CD14-positive monocyte (primary cell): ENCODE measurements at regions not wholly inside any gene's neighbourhood (a gene's known extent, or its start where the extent isn't known, plus 50 kb on each side); places are given as distances from the start of the nearest gene placed in this dataset.

Experiments
- DNase-seq, 3 donors: peaks; one replicate each; pipeline ENCODE4 v3.0.0-alpha.2; 2011 to 2022
- H2AFZ ChIP-seq: 2 replicates; pipeline ENCODE4 v1.6.0; 2012; ENCODE audit warnings: mild to moderate bottlenecking, low read depth, low read length, inconsistent platforms; ENCODE audit not compliant: insufficient read depth, poor library complexity, severe bottlenecking
- H3K27ac ChIP-seq, 2 donors: 1 replicate in 1 of 2; 2 replicates in 1 of 2; pipeline ENCODE4 v1.5.1; 2012 to 2013; ENCODE audit warnings: low read length in 2 of 2, control low read depth in 1 of 2, inconsistent platforms in 1 of 2, low read depth in 1 of 2, mild to moderate bottlenecking in 1 of 2
- H3K27me3 ChIP-seq, 2 donors: one replicate each; pipeline versions ENCODE4 v1.6.0 to v1.6.1; 2011 to 2013; ENCODE audit warnings: low read length in 2 of 2; ENCODE audit not compliant: control insufficient read depth in 2 of 2, insufficient read depth in 2 of 2
- H3K36me3 ChIP-seq, 2 donors: replicated peaks in 1 of 2; 1 replicate in 1 of 2; 2 replicates in 1 of 2; pipeline versions ENCODE4 v1.5.1 to v1.6.1; 2012 to 2013; ENCODE audit warnings: low read length in 2 of 2, control low read depth in 1 of 2, inconsistent platforms in 1 of 2, mild to moderate bottlenecking in 1 of 2; ENCODE audit not compliant: insufficient read depth in 2 of 2, control insufficient read depth in 1 of 2
- H3K4me1 ChIP-seq, 2 donors: 1 replicate in 1 of 2; 2 replicates in 1 of 2; pipeline versions ENCODE4 v1.5.1 to v1.6.1; 2012 to 2013; ENCODE audit warnings: low read length in 2 of 2, control low read depth in 1 of 2, inconsistent platforms in 1 of 2, mild to moderate bottlenecking in 1 of 2, moderate library complexity in 1 of 2; ENCODE audit not compliant: insufficient read depth in 2 of 2, control insufficient read depth in 1 of 2
- H3K4me2 ChIP-seq: replicated peaks from 2 replicates; pipeline ENCODE3; 2012; ENCODE audit warnings: low read length, moderate library complexity, mild to moderate bottlenecking; ENCODE audit not compliant: poor library complexity, severe bottlenecking; ENCODE audit errors: extremely low read depth
- H3K4me3 ChIP-seq, 3 experiments: fragments of 200-600 bp in 1 of 3; sonication (generic) in 1 of 3; replicated peaks in 1 of 3; 1 replicate in 2 of 3; 2 replicates in 1 of 3; pipeline ENCODE4 v1.5.1; 2011 to 2013; ENCODE audit warnings: low read length in 3 of 3, mild to moderate bottlenecking in 3 of 3, control low read depth in 2 of 3, low read depth in 2 of 3, inconsistent platforms in 1 of 3, moderate library complexity in 1 of 3
- H3K79me2 ChIP-seq: 2 replicates; pipeline ENCODE4 v1.6.0; 2012; ENCODE audit warnings: mild to moderate bottlenecking, control low read depth, inconsistent platforms, low read length, moderate library complexity; ENCODE audit not compliant: insufficient read depth
- H3K9ac ChIP-seq: 2 replicates; pipeline ENCODE4 v1.6.0; 2017; ENCODE audit warnings: low read length, mild to moderate bottlenecking; ENCODE audit not compliant: insufficient read depth, poor library complexity, severe bottlenecking
- H3K9me3 ChIP-seq, 2 donors: replicated peaks in 1 of 2; 1 replicate in 1 of 2; 2 replicates in 1 of 2; pipeline versions ENCODE4 v1.5.1 to v1.6.1; 2012 to 2013; ENCODE audit warnings: low read length in 2 of 2, control low read depth in 1 of 2; ENCODE audit not compliant: control insufficient read depth in 1 of 2, insufficient read depth in 1 of 2
- H4K20me1 ChIP-seq: 2 replicates; pipeline ENCODE4 v1.6.0; 2012; ENCODE audit warnings: mild to moderate bottlenecking, low read length, control low read depth, moderate library complexity; ENCODE audit not compliant: insufficient read depth
- H3K27ac Mint-ChIP-seq, 7 donors: one replicate each; pipeline ENCODE4 v1.8.0; 2020; ENCODE audit warnings: mild to moderate bottlenecking in 7 of 7, mixed read lengths in 7 of 7, moderate library complexity in 6 of 7, inconsistent platforms in 2 of 7
- H3K27me3 Mint-ChIP-seq, 3 donors: one replicate each; pipeline ENCODE4 v1.8.0; 2021 to 2022; ENCODE audit warnings: low read depth in 3 of 3, mild to moderate bottlenecking in 3 of 3, mixed read lengths in 3 of 3, moderate library complexity in 3 of 3, inconsistent platforms in 1 of 3
- H3K36me3 Mint-ChIP-seq, 2 donors: one replicate each; pipeline ENCODE4 v1.8.0; 2020; ENCODE audit warnings: mixed read lengths in 2 of 2, inconsistent platforms in 1 of 2, mild to moderate bottlenecking in 1 of 2
- H3K4me1 Mint-ChIP-seq: one replicate; pipeline ENCODE4 v1.8.0; 2020; ENCODE audit warnings: mild to moderate bottlenecking, mixed read lengths
- H3K4me3 Mint-ChIP-seq, 2 donors: one replicate each; pipeline ENCODE4 v1.8.0; 2020; ENCODE audit warnings: mild to moderate bottlenecking in 2 of 2, mixed read lengths in 2 of 2, moderate library complexity in 1 of 2
- H3K9me3 Mint-ChIP-seq, 7 donors: one replicate each; pipeline ENCODE4 v1.8.0; 2020 to 2022; ENCODE audit warnings: mixed read lengths in 7 of 7, mild to moderate bottlenecking in 6 of 7, moderate library complexity in 6 of 7, inconsistent platforms in 2 of 7
- WGBS: methylation state at CpG from one replicate; pipeline ENCODE4 v1.1.5; 2013; ENCODE audit warnings: missing lambda C conversion rate; ENCODE audit not compliant: insufficient coverage; 5-methylcytosine and 5-hydroxymethylcytosine counted together
- intact Hi-C, 2 donors: fragments of 100-400 bp; cut with micrococcal nuclease; formaldehyde crosslinking; loops; one replicate each; pipeline versions ENCODE4 v1.15.0 to v1.15.1; 2023
- TF ChIP-seq, protein P1 (sequence below): fragments of 200-600 bp; IDR thresholded peaks from one replicate; pipeline ENCODE4 v1.8.0; 2022; ENCODE audit warnings: antibody characterized with exemption, mild to moderate bottlenecking

DNA sequence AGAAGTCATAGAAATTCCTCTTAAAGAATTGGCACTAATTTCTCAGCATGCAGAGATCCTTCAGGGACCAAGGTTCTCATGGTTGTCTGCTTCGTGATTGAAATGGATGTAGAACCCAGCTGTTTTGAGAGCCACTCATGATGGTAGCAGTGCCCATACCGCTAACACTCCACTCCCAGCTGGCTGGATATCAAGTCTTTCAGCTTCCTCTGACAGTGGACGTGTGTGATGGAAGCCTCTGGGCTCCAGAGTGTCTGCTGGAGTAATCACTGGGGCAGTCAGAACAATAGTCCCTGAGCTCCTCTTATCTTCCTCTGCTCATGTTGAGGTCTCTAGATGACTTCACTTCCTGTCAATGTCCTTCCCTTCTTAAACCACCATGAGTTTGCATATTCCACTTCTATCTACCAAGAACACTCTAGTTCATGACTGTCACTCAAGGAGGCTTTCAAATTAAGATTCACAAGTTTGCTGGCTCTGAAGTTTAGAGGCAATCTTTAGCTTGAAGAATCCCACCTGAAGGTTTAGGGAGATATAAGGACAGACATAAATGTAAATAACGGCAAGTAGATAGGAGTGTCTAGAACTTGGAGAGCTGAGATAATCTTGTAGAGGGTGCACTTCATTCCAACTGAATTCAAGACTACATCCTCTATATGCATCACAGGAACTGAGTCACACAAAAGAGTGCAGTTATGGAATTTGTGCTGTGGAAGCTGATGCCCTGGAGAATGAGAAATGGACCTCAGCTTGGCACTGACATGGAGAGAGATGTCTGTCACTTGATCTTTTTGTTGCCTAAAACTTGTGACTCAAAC is 64.5 kb upstream of the WDR1 start:
- H3K4me2 ChIP-seq, result peak overlapping the region; percentile 48
- peak overlapping the region; percentile 20 to 83 for H3K4me3 Mint-ChIP-seq

DNA sequence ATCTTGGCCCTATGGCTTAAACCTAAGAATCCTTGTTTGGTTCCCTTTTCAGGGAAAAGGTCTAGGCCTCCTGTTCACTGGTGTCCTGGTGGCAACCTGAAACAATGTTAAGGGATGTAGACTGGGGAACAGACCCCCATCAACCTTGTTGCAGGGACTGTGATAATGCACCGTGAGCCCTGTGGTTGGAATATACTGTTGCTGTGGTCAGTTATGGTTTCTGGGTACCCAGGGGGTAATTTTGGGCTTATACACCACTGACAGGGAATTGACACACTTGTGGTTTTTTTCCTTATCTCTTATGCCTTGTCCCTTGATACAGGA is 64.0 kb upstream of the WDR1 start:
- TF ChIP-seq, protein P1, sequence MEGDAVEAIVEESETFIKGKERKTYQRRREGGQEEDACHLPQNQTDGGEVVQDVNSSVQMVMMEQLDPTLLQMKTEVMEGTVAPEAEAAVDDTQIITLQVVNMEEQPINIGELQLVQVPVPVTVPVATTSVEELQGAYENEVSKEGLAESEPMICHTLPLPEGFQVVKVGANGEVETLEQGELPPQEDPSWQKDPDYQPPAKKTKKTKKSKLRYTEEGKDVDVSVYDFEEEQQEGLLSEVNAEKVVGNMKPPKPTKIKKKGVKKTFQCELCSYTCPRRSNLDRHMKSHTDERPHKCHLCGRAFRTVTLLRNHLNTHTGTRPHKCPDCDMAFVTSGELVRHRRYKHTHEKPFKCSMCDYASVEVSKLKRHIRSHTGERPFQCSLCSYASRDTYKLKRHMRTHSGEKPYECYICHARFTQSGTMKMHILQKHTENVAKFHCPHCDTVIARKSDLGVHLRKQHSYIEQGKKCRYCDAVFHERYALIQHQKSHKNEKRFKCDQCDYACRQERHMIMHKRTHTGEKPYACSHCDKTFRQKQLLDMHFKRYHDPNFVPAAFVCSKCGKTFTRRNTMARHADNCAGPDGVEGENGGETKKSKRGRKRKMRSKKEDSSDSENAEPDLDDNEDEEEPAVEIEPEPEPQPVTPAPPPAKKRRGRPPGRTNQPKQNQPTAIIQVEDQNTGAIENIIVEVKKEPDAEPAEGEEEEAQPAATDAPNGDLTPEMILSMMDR, result no peak
- no peaks in the 10 kb centered on the region for H3K36me3 Mint-ChIP-seq
- intact Hi-C loops, result loop anchor here in 1 of 2 donors (5.0 kb wide), 1 partner anchor 67 kb away; no protein-coding TSS in a partner anchor
- peaks cover 0 to 12% (median 0%) of the 10 kb centered on the region in 7 donors for H3K9me3 Mint-ChIP-seq
- 0% methylated on average over 1 of the region's 1 CpG for WGBS
- Histone ChIP-seq H4K20me1 (no peaks in the 10 kb centered on the region), H3K27ac (peak overlapping the region; percentile 70 to 86), H3K9ac (no peak overlapping the region), H3K4me3 (peak overlapping the region in 1 of 3 experiments; percentile 32), H2AFZ (peak overlapping the region; percentile 44), H3K9me3 (no peaks in the 10 kb centered on the region), H3K36me3 (no peaks in the 10 kb centered on the region), H3K27me3 (no peaks in the 10 kb centered on the region), H3K79me2 (no peaks in the 10 kb centered on the region), H3K4me1 (peaks cover 49% of the 10 kb centered on the region in 2 donors), H3K4me2 (peak overlapping the region; percentile 48)
- peaks cover 52% of the 10 kb centered on the region for H3K4me1 Mint-ChIP-seq
- peaks cover 0 to 6% (median 3%) of the 10 kb centered on the region in 3 donors for H3K27me3 Mint-ChIP-seq
- H3K4me3 Mint-ChIP-seq, result no peak overlapping the region
- DNase-seq, result no peak
- peak overlapping the region; percentile 86 to 97 (median 95) for H3K27ac Mint-ChIP-seq

More for the DNA sequence above, 64.5 kb upstream of the WDR1 start:
- no peaks in the 10 kb centered on the region for H3K9me3 ChIP-seq
- H3K4me1 ChIP-seq, result peaks cover 49% of the 10 kb centered on the region in 2 donors
- Mint-ChIP-seq H3K36me3 (no peaks in the 10 kb centered on the region), H3K9me3 (peaks cover 0 to 9% (median 0%) of the 10 kb centered on the region in 7 donors), H3K4me1 (peaks cover 56% of the 10 kb centered on the region), H3K27me3 (peaks cover 0 to 6% (median 4%) of the 10 kb centered on the region in 3 donors), H3K27ac (peak overlapping the region; percentile 86 to 97 (median 95))
- H3K27ac ChIP-seq, result peak overlapping the region; percentile 70 to 86
- H4K20me1 ChIP-seq, result no peaks in the 10 kb centered on the region
- H2AFZ ChIP-seq, result peak overlapping the region; percentile 44
- DNase-seq, result peak; percentile 74 to 89 (median 80)
- no peaks in the 10 kb centered on the region for H3K27me3 ChIP-seq
- TF ChIP-seq, protein P1, result no peak
- H3K36me3 ChIP-seq, result no peaks in the 10 kb centered on the region
- WGBS, result no CpG with 5 or more reads among the region's 4 CpGs
- intact Hi-C loops, result loop anchor here in 1 of 2 donors (5.0 kb wide), 1 partner anchor 66 kb away; no protein-coding TSS in a partner anchor
- H3K9ac ChIP-seq, result no peak overlapping the region
- H3K79me2 ChIP-seq, result no peaks in the 10 kb centered on the region
- peak overlapping the region in 1 of 3 experiments; percentile 32 for H3K4me3 ChIP-seq
